ENCODE measurements at regions not wholly inside any gene's neighbourhood (a gene's known extent, or its start where the extent isn't known, plus 50 kb on each side); places are given as distances from the start of the nearest gene placed in this dataset.

GRCh38 chr6:104597541-104598050 is 262.1 kb downstream of the HACE1 start (continued):
- no peak for TF ChIP-seq ZNF425 (CRISPR knock-in tag; conservative IDR thresholded peaks at IDR 0.05)
- TF ChIP-seq, protein P1, sequence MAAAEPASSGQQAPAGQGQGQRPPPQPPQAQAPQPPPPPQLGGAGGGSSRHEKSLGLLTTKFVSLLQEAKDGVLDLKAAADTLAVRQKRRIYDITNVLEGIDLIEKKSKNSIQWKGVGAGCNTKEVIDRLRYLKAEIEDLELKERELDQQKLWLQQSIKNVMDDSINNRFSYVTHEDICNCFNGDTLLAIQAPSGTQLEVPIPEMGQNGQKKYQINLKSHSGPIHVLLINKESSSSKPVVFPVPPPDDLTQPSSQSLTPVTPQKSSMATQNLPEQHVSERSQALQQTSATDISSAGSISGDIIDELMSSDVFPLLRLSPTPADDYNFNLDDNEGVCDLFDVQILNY (CRISPR knock-in tag; IDR thresholded peaks at IDR 0.05): no peak
- no peak for TF ChIP-seq MXD4 (CRISPR knock-in tag; IDR thresholded peaks at IDR 0.05; ENCODE audit: borderline replicate concordance)
- TF ChIP-seq NR1H2 (CRISPR knock-in tag; IDR thresholded peaks at IDR 0.05): no peak
- TF ChIP-seq, protein P2, sequence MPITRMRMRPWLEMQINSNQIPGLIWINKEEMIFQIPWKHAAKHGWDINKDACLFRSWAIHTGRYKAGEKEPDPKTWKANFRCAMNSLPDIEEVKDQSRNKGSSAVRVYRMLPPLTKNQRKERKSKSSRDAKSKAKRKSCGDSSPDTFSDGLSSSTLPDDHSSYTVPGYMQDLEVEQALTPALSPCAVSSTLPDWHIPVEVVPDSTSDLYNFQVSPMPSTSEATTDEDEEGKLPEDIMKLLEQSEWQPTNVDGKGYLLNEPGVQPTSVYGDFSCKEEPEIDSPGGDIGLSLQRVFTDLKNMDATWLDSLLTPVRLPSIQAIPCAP (CRISPR knock-in tag; IDR thresholded peaks at IDR 0.05): no peak
- TF ChIP-seq, protein P3, sequence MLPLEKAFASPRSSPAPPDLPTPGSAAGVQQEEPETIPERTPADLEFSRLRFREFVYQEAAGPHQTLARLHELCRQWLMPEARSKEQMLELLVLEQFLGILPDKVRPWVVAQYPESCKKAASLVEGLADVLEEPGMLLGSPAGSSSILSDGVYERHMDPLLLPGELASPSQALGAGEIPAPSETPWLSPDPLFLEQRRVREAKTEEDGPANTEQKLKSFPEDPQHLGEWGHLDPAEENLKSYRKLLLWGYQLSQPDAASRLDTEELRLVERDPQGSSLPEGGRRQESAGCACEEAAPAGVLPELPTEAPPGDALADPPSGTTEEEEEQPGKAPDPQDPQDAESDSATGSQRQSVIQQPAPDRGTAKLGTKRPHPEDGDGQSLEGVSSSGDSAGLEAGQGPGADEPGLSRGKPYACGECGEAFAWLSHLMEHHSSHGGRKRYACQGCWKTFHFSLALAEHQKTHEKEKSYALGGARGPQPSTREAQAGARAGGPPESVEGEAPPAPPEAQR (CRISPR knock-in tag; IDR thresholded peaks at IDR 0.05): no peak
- no peak for TF ChIP-seq ZNF138 (CRISPR knock-in tag; conservative IDR thresholded peaks at IDR 0.05)
- no peak for TF ChIP-seq NR2C2 (CRISPR knock-in tag; IDR thresholded peaks at IDR 0.05)
- TF ChIP-seq RORB (CRISPR knock-in tag; IDR thresholded peaks at IDR 0.05): no peak

- H3K4me1 Mint-ChIP-seq: peaks cover 14% of the 10 kb centered on the region
- no peak overlapping the region for H3K4me3 Mint-ChIP-seq
- POLR2A ChIA-PET: no interaction called here
- no peak overlapping the region for H3K27ac Mint-ChIP-seq
- peaks cover 9% of the 10 kb centered on the region; the same call in 1 of the 2 replicates for H3K9me3 Mint-ChIP-seq
- DNase-seq (ENCODE audit: low spot score) (no peak), ATAC-seq (no peak)
- H3K36me3 Mint-ChIP-seq: no peaks in the 10 kb centered on the region
- CTCF ChIA-PET: no interaction called here
- H3K27me3 Mint-ChIP-seq (ENCODE audit: low read depth): no peaks in the 10 kb centered on the region; the same call in 1 of the 2 replicates
- TF ChIP-seq ATF1 (CRISPR knock-in tag; IDR thresholded peaks at IDR 0.05): no peak
- no peak for TF ChIP-seq SOX15 (CRISPR knock-in tag; IDR thresholded peaks at IDR 0.05)
- no peak for TF ChIP-seq OVOL2 (CRISPR knock-in tag; IDR thresholded peaks at IDR 0.05; ENCODE audit: borderline replicate concordance)
- no peak for TF ChIP-seq CREB1 (CRISPR knock-in tag; IDR thresholded peaks at IDR 0.05)
- TF ChIP-seq, protein P1 (CRISPR knock-in tag; IDR thresholded peaks at IDR 0.05): no peak
- TF ChIP-seq KAT7 (CRISPR knock-in tag; IDR thresholded peaks at IDR 0.05; ENCODE audit: borderline replicate concordance): no peak
- no peak for TF ChIP-seq MYBL2 (CRISPR knock-in tag; IDR thresholded peaks at IDR 0.05)
- no peak for TF ChIP-seq FOXJ3 (CRISPR knock-in tag; IDR thresholded peaks at IDR 0.05; ENCODE audit: borderline replicate concordance)
- TF ChIP-seq EMX1 (CRISPR knock-in tag; IDR thresholded peaks at IDR 0.05): no peak
- TF ChIP-seq AR (CRISPR knock-in tag; IDR thresholded peaks at IDR 0.05): no peak
- no peak for TF ChIP-seq ZBTB21 (CRISPR knock-in tag; IDR thresholded peaks at IDR 0.05; ENCODE audit: borderline replicate concordance)
- TF ChIP-seq NFATC4 (CRISPR knock-in tag; IDR thresholded peaks at IDR 0.05): no peak
- TF ChIP-seq, protein P4, sequence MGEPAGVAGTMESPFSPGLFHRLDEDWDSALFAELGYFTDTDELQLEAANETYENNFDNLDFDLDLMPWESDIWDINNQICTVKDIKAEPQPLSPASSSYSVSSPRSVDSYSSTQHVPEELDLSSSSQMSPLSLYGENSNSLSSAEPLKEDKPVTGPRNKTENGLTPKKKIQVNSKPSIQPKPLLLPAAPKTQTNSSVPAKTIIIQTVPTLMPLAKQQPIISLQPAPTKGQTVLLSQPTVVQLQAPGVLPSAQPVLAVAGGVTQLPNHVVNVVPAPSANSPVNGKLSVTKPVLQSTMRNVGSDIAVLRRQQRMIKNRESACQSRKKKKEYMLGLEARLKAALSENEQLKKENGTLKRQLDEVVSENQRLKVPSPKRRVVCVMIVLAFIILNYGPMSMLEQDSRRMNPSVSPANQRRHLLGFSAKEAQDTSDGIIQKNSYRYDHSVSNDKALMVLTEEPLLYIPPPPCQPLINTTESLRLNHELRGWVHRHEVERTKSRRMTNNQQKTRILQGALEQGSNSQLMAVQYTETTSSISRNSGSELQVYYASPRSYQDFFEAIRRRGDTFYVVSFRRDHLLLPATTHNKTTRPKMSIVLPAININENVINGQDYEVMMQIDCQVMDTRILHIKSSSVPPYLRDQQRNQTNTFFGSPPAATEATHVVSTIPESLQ (CRISPR knock-in tag; IDR thresholded peaks at IDR 0.05): no peak
- TF ChIP-seq HMGXB4 (CRISPR knock-in tag; IDR thresholded peaks at IDR 0.05): no peak
- TF ChIP-seq, protein P5, sequence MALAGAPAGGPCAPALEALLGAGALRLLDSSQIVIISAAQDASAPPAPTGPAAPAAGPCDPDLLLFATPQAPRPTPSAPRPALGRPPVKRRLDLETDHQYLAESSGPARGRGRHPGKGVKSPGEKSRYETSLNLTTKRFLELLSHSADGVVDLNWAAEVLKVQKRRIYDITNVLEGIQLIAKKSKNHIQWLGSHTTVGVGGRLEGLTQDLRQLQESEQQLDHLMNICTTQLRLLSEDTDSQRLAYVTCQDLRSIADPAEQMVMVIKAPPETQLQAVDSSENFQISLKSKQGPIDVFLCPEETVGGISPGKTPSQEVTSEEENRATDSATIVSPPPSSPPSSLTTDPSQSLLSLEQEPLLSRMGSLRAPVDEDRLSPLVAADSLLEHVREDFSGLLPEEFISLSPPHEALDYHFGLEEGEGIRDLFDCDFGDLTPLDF (CRISPR knock-in tag; IDR thresholded peaks at IDR 0.05): no peak
Observed at GRCh38 chr6:104596091-104596490, 263.6 kb downstream of the HACE1 start.

All from WTC11 (cell line).